ENCODE measurements at regions not wholly inside any gene's neighbourhood (a gene's known extent, or its start where the extent isn't known, plus 50 kb on each side); places are given as distances from the start of the nearest gene placed in this dataset.

- H3K9me3 ChIP-seq (ENCODE audit: insufficient read depth, low read length): no peaks in the 10 kb centered on the region
- H3K4me1 ChIP-seq (ENCODE audit: low read length): peaks cover 82% of the 10 kb centered on the region
- no peaks in the 10 kb centered on the region for H3K27me3 ChIP-seq (ENCODE audit: low read depth, low read length)
- peak overlapping the region; percentile 87 for H3K27ac ChIP-seq (ENCODE audit: low read length)
- peak overlapping the region; percentile 37; the same call in 1 of the 2 replicates for H3K9ac ChIP-seq (ENCODE audit: low read length)
- peak overlapping the region; percentile 79 for H3K4me2 ChIP-seq (ENCODE audit: low read length)
- H4K20me1 ChIP-seq (ENCODE audit: insufficient read depth, low read length): no peaks in the 10 kb centered on the region
- TF ChIP-seq CTCF (IDR thresholded peaks at IDR 0.05; ENCODE audit: low read depth, low read length) (no peak), EZH2phosphoT487 (IDR thresholded peaks at IDR 0.05; ENCODE audit: low read depth) (no peak)
- H3K4me3 ChIP-seq (ENCODE audit: low read length): peak overlapping the region; percentile 39
- H3K36me3 ChIP-seq (replicated peaks; ENCODE audit: low read depth, low read length): peaks cover 4% of the 10 kb centered on the region
- peaks cover 43% of the 10 kb centered on the region for H3K79me2 ChIP-seq (ENCODE audit: low read length)
- no peak overlapping the region for H2AFZ ChIP-seq (ENCODE audit: low read depth, low read length)
Observed at GRCh38 chr12:92047393-92047826, 98.2 kb downstream of the BTG1 start.

GRCh38 chr12:92046557-92047392, 98.9 kb downstream of the BTG1 start:
- peak overlapping the region; percentile 87 for H3K27ac ChIP-seq (ENCODE audit: low read length)
- H3K4me2 ChIP-seq (ENCODE audit: low read length): peak overlapping the region; percentile 79
- TF ChIP-seq CTCF (IDR thresholded peaks at IDR 0.05; ENCODE audit: low read depth, low read length) (no peak), EZH2phosphoT487 (IDR thresholded peaks at IDR 0.05; ENCODE audit: low read depth) (no peak)
- H3K4me3 ChIP-seq (ENCODE audit: low read length): peak overlapping the region; percentile 39
- H3K9me3 ChIP-seq (ENCODE audit: insufficient read depth, low read length): no peaks in the 10 kb centered on the region
- peaks cover 43% of the 10 kb centered on the region for H3K79me2 ChIP-seq (ENCODE audit: low read length)
- H3K9ac ChIP-seq (ENCODE audit: low read length): peak overlapping the region; percentile 37; the same call in 1 of the 2 replicates
- H3K27me3 ChIP-seq (ENCODE audit: low read depth, low read length): no peaks in the 10 kb centered on the region
- no peak overlapping the region for H2AFZ ChIP-seq (ENCODE audit: low read depth, low read length)
- H4K20me1 ChIP-seq (ENCODE audit: insufficient read depth, low read length): no peaks in the 10 kb centered on the region
- peaks cover 4% of the 10 kb centered on the region for H3K36me3 ChIP-seq (replicated peaks; ENCODE audit: low read depth, low read length)
- H3K4me1 ChIP-seq (ENCODE audit: low read length): peaks cover 83% of the 10 kb centered on the region

- H3K9me3 ChIP-seq (ENCODE audit: insufficient read depth, low read length): no peaks in the 10 kb centered on the region
- H3K4me3 ChIP-seq (ENCODE audit: low read length): 0 out of 2 replicates have a peak overlapping the region, but pooled peaks have one; percentile 39
- peaks cover 82% of the 10 kb centered on the region for H3K4me1 ChIP-seq (ENCODE audit: low read length)
- H3K36me3 ChIP-seq (replicated peaks; ENCODE audit: low read depth, low read length): peaks cover 4% of the 10 kb centered on the region
- H3K79me2 ChIP-seq (ENCODE audit: low read length): peaks cover 40% of the 10 kb centered on the region
- H3K4me2 ChIP-seq (ENCODE audit: low read length): peak overlapping the region; percentile 79
- peak overlapping the region; percentile 87 for H3K27ac ChIP-seq (ENCODE audit: low read length)
- 0 out of 2 replicates have a peak overlapping the region, but pooled peaks have one; percentile 37 for H3K9ac ChIP-seq (ENCODE audit: low read length)
- no peak overlapping the region for H2AFZ ChIP-seq (ENCODE audit: low read depth, low read length)
- H4K20me1 ChIP-seq (ENCODE audit: insufficient read depth, low read length): no peaks in the 10 kb centered on the region
- H3K27me3 ChIP-seq (ENCODE audit: low read depth, low read length): no peaks in the 10 kb centered on the region
- TF ChIP-seq EZH2phosphoT487 (IDR thresholded peaks at IDR 0.05; ENCODE audit: low read depth): no peak
- TF ChIP-seq CTCF (IDR thresholded peaks at IDR 0.05; ENCODE audit: low read depth, low read length): no peak
Observed at GRCh38 chr12:92045852-92046251, 99.8 kb downstream of the BTG1 start.

GRCh38 chr12:92044435-92044834, 101.2 kb downstream of the BTG1 start:
- H3K36me3 ChIP-seq (replicated peaks; ENCODE audit: low read depth, low read length): peaks cover 4% of the 10 kb centered on the region
- TF ChIP-seq CTCF (IDR thresholded peaks at IDR 0.05; ENCODE audit: low read depth, low read length): no peak
- no peak for TF ChIP-seq EZH2phosphoT487 (IDR thresholded peaks at IDR 0.05; ENCODE audit: low read depth)
- no peaks in the 10 kb centered on the region for H3K9me3 ChIP-seq (ENCODE audit: insufficient read depth, low read length)
- no peak overlapping the region for H2AFZ ChIP-seq (ENCODE audit: low read depth, low read length)
- no peaks in the 10 kb centered on the region for H3K27me3 ChIP-seq (ENCODE audit: low read depth, low read length)
- H3K9ac ChIP-seq (ENCODE audit: low read length): no peak overlapping the region
- peak overlapping the region; percentile 18; the same call in 1 of the 2 replicates for H3K4me2 ChIP-seq (ENCODE audit: low read length)
- peaks cover 38% of the 10 kb centered on the region for H3K79me2 ChIP-seq (ENCODE audit: low read length)
- H4K20me1 ChIP-seq (ENCODE audit: insufficient read depth, low read length): no peaks in the 10 kb centered on the region
- peaks cover 71% of the 10 kb centered on the region for H3K4me1 ChIP-seq (ENCODE audit: low read length)
- 0 out of 2 replicates have a peak overlapping the region, but pooled peaks have one; percentile 25 for H3K27ac ChIP-seq (ENCODE audit: low read length)
- H3K4me3 ChIP-seq (ENCODE audit: low read length): no peak overlapping the region

Data from OCI-LY3 (cell line).